K562 (cell line): ENCODE measurements at regions not wholly inside any gene's neighbourhood (a gene's known extent, or its start where the extent isn't known, plus 50 kb on each side); places are given as distances from the start of the nearest gene placed in this dataset.

Experiments
- ATAC-seq: fragments of 200-7000 bp; cut with Tn5 transposase; 3 replicates; pipeline ENCODE4 v1.9.1; 2020; ENCODE audit warnings: moderate library complexity
- BruUV-seq: library from RNA; stranded (reverse); fragments of 400-500 nt; replicated peaks from 2 replicates; lab custom pipeline; 2021; lab: Mats Ljungman, UMichigan
- CTCF ChIA-PET: fragments of 300-600 bp; formaldehyde crosslinking; extraction: SDS; loops from one replicate; lab custom pipeline; 2021; ENCODE audit warnings: low intra/inter-chr PET ratio; lab: Yijun Ruan, JAX
- POLR2A ChIA-PET: fragments of 300-600, 350-650 bp; sonication (Branson Sonifier 250); formaldehyde crosslinking; extraction: SDS; loops from one replicate; lab custom pipeline; 2021; ENCODE audit warnings: antibody characterized with exemption, inconsistent platforms; lab: Yijun Ruan, JAX
- DNase-seq, 4 experiments: peaks; one replicate each; pipeline versions ENCODE4 v3.0.0 to v3.0.0-alpha.2; 2011 to 2018; ENCODE audit warnings: low spot score in 3 of 4, mixed read lengths in 3 of 4; ENCODE audit errors: extremely low read depth in 1 of 4
- FAIRE-seq: peaks from 2 replicates; lab custom pipeline; 2011; peaks lifted over from hg19 to GRCh38; lab: Jason Lieb, UNC
- H2AFZ ChIP-seq: 2 replicates; pipeline ENCODE4 v1.6.0; 2011; ENCODE audit warnings: low read depth, low read length, control low read depth, inconsistent platforms
- H3K27ac ChIP-seq: fragments of 200-600 bp; 3 replicates; pipeline ENCODE4 v1.8.0; 2011; ENCODE audit warnings: low read depth, mild to moderate bottlenecking, control low read depth, inconsistent platforms, low read length, moderate library complexity, mixed read lengths; ENCODE audit errors: extremely low read depth
- H3K27me3 ChIP-seq, 2 experiments: fragments of 300-600 bp in 1 of 2; 2 replicates in 1 of 2; 3 replicates in 1 of 2; pipeline versions ENCODE4 v1.6.0 to v1.8.0; 2011; ENCODE audit warnings: inconsistent platforms in 2 of 2, low read length in 2 of 2, mild to moderate bottlenecking in 1 of 2, mixed read lengths in 1 of 2, moderate library complexity in 1 of 2; ENCODE audit not compliant: control insufficient read depth in 2 of 2, insufficient read depth in 2 of 2
- H3K36me3 ChIP-seq: fragments of 300-600 bp; 3 replicates; pipeline ENCODE4 v1.8.0; 2011; ENCODE audit warnings: mild to moderate bottlenecking, low read length, inconsistent platforms; ENCODE audit not compliant: control insufficient read depth, insufficient read depth
- H3K4me1 ChIP-seq, 2 experiments: fragments of 200-600 bp in 1 of 2; replicated peaks in 1 of 2; 2 replicates in 1 of 2; 3 replicates in 1 of 2; pipeline versions ENCODE4 v1.5.1 to v1.8.0; 2011; ENCODE audit warnings: inconsistent platforms in 2 of 2, low read length in 2 of 2, mild to moderate bottlenecking in 1 of 2, mixed read lengths in 1 of 2, moderate library complexity in 1 of 2; ENCODE audit not compliant: control insufficient read depth in 2 of 2, insufficient read depth in 2 of 2
- H3K4me2 ChIP-seq: 2 replicates; pipeline ENCODE4 v1.6.1; 2011; ENCODE audit warnings: low read length, control low read depth, inconsistent platforms, mixed read lengths; ENCODE audit not compliant: insufficient read depth
- H3K4me3 ChIP-seq: fragments of 200-600 bp; sonication (generic), shearing (Covaris generic); 2 replicates; pipeline ENCODE4 v1.5.1; 2016; ENCODE audit warnings: control low read depth, inconsistent platforms
- H3K79me2 ChIP-seq: fragments of 200-600 bp; 3 replicates; pipeline ENCODE4 v1.8.0; 2011; ENCODE audit warnings: low read length, inconsistent platforms; ENCODE audit not compliant: control insufficient read depth, insufficient read depth
- H3K9ac ChIP-seq, 2 experiments: 2 replicates each; pipeline versions ENCODE4 v1.6.0 to v1.6.1; 2011; ENCODE audit warnings: low read depth in 2 of 2, low read length in 2 of 2, control low read depth in 1 of 2, inconsistent platforms in 1 of 2, mild to moderate bottlenecking in 1 of 2, mixed read lengths in 1 of 2; ENCODE audit not compliant: insufficient read depth in 1 of 2
- H3K9me1 ChIP-seq: one replicate; pipeline ENCODE4 v1.6.0; 2011; ENCODE audit warnings: inconsistent platforms, mild to moderate bottlenecking, low read length, moderate library complexity; ENCODE audit not compliant: control insufficient read depth, insufficient read depth
- H3K9me3 ChIP-seq: replicated peaks from 2 replicates; pipeline ENCODE4 v1.5.1; 2011; ENCODE audit warnings: low read depth, low read length, inconsistent platforms; ENCODE audit not compliant: control insufficient read depth, insufficient read depth
- H4K20me1 ChIP-seq: replicated peaks from 2 replicates; pipeline ENCODE4 v1.6.1; 2011; ENCODE audit warnings: low read length, inconsistent platforms, mixed read lengths; ENCODE audit not compliant: control insufficient read depth, insufficient read depth
- HDAC8 ChIP-seq: fragments of 450-650 bp; IDR thresholded peaks from 2 replicates; pipeline ENCODE4 v1.6.1; 2016; ENCODE audit warnings: mild to moderate bottlenecking, missing genetic modification characterization, moderate library complexity, missing compliant biosample characterization
- ILF3 ChIP-seq: fragments of 450-650 bp; IDR thresholded peaks from 2 replicates; pipeline ENCODE4 v1.6.1; 2018; ENCODE audit warnings: antibody characterized with exemption, mild to moderate bottlenecking, moderate library complexity, borderline replicate concordance
- MED1 ChIP-seq: sonication (generic); formaldehyde crosslinking; IDR thresholded peaks from 2 replicates; pipeline ENCODE4 v1.8.1; 2023; ENCODE audit warnings: missing genetic modification reagents, borderline replicate concordance
- MEIS2 ChIP-seq: fragments of 450-650 bp; IDR thresholded peaks from 2 replicates; pipeline ENCODE4 v1.6.1; 2014; ENCODE audit warnings: mild to moderate bottlenecking; ENCODE audit not compliant: partially characterized antibody
- MXI1 ChIP-seq: IDR thresholded peaks from 2 replicates; pipeline ENCODE4 v1.6.1; 2011; ENCODE audit warnings: low read depth, mild to moderate bottlenecking, improper control_type of control experiment, low read length
- NBN ChIP-seq: fragments of 450-650 bp; IDR thresholded peaks from 2 replicates; pipeline ENCODE4 v1.6.1; 2016; ENCODE audit warnings: low read depth, mild to moderate bottlenecking
- NCOR1 ChIP-seq: fragments of 450-650 bp; IDR thresholded peaks from 2 replicates; pipeline ENCODE4 v1.6.1; 2016; ENCODE audit warnings: mild to moderate bottlenecking, moderate library complexity
- RNF2 ChIP-seq: sonication (generic); IDR thresholded peaks from 2 replicates; pipeline ENCODE4 v1.6.1; 2016
- RREB1 ChIP-seq: fragments of 250-450 bp; sonication (Bioruptor Pico); IDR thresholded peaks from 2 replicates; pipeline ENCODE4 v1.4.0; 2020
- SIRT6 ChIP-seq: IDR thresholded peaks from one replicate; pipeline ENCODE4 v1.6.1; 2012; ENCODE audit warnings: low read depth, mild to moderate bottlenecking, control low read depth, inconsistent platforms, low read length, moderate library complexity
- SMARCA4 ChIP-seq: fragments of 450-650 bp; IDR thresholded peaks from 2 replicates; pipeline ENCODE4 v1.6.1; 2016
- ZBTB17 ChIP-seq: fragments of 450-650 bp; formaldehyde crosslinking; IDR thresholded peaks from 2 replicates; pipeline ENCODE4 v1.4.0; 2020; ENCODE audit warnings: mild to moderate bottlenecking
- ZNF436 ChIP-seq: fragments of 250-450, 450-650 bp; sonication (Bioruptor Pico); formaldehyde crosslinking; IDR thresholded peaks from 2 replicates; pipeline ENCODE4 v1.7.0; 2020; ENCODE audit warnings: mild to moderate bottlenecking
- ZSCAN32 ChIP-seq: fragments of 450-650 bp; formaldehyde crosslinking; IDR thresholded peaks from 2 replicates; pipeline ENCODE4 v1.4.0; 2020; ENCODE audit warnings: mild to moderate bottlenecking, moderate library complexity
- WGBS: fragments of 100-300 bp; shearing (Covaris generic); methylation state at CpG from one replicate; pipeline ENCODE4 v1.1.6; 2016; ENCODE audit warnings: low coverage, mixed read lengths; ENCODE audit not compliant: insufficient coverage; ENCODE audit errors: missing lambda C conversion rate; 5-methylcytosine and 5-hydroxymethylcytosine counted together
- in situ Hi-C: fragments of 300-500 bp; cut with MboI; formaldehyde crosslinking; loops from 4 replicates; pipeline ENCODE4 v1.15.0; 2018; ENCODE audit warnings: inconsistent platforms, mixed read lengths
- intact Hi-C: fragments of 100-400 bp; cut with micrococcal nuclease; formaldehyde crosslinking; loops from 2 replicates; pipeline ENCODE4 v1.14.2; 2022
- TF ChIP-seq, protein P1 (sequence below): fragments of 450-650 bp; IDR thresholded peaks from 2 replicates; pipeline ENCODE4 v1.6.1; 2016; ENCODE audit warnings: antibody characterized with exemption
- TF ChIP-seq, protein P2 (sequence below): fragments of 250-450 bp; sonication (Bioruptor Pico); IDR thresholded peaks from 2 replicates; pipeline ENCODE4 v1.8.0; 2022; ENCODE audit warnings: moderate library complexity, mild to moderate bottlenecking, inconsistent platforms

- in situ Hi-C loops (no loop called here), intact Hi-C loops (no loop called here)
- no peak for DNase-seq
- Histone ChIP-seq H3K27me3 (no peaks in the 10 kb centered on the region), H3K9me3 (no peaks in the 10 kb centered on the region), H3K27ac (no peak overlapping the region), H3K4me1 (no peaks in the 10 kb centered on the region), H3K9me1 (no peaks in the 10 kb centered on the region), H3K4me2 (no peak overlapping the region), H3K79me2 (no peaks in the 10 kb centered on the region), H3K4me3 (no peak overlapping the region), H3K36me3 (no peaks in the 10 kb centered on the region), H3K9ac (no peak overlapping the region), H4K20me1 (no peaks in the 10 kb centered on the region), H2AFZ (no peak overlapping the region)
- POLR2A ChIA-PET, result interaction anchor here (0.6 to 1.0 kb wide), 2 partner anchors 11 to 208 kb away, joined by 3 to 5 read pairs; no protein-coding TSS in a partner anchor
- no TSS peak for BruUV-seq
- WGBS, result 71% methylated on average over 5 of the region's 5 CpGs
- CTCF ChIA-PET, result no interaction called here
- ATAC-seq, result no peak
- no peak for FAIRE-seq
- TF ChIP-seq, protein P1, sequence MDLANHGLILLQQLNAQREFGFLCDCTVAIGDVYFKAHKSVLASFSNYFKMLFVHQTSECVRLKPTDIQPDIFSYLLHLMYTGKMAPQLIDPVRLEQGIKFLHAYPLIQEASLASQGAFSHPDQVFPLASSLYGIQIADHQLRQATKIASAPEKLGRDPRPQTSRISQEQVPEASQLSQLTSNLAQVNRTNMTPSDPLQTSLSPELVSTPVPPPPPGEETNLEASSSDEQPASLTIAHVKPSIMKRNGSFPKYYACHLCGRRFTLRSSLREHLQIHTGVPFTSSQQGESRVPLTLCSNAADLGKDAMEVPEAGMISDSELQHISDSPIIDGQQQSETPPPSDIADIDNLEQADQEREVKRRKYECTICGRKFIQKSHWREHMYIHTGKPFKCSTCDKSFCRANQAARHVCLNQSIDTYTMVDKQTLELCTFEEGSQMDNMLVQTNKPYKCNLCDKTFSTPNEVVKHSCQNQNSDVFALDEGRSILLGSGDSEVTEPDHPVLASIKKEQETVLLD, result no peak
- no peak for TF ChIP-seq HDAC8 (tag)
- no peak for TF ChIP-seq SIRT6
- no peak for TF ChIP-seq MEIS2
- TF ChIP-seq MXI1, result no peak
- no peak for TF ChIP-seq ZSCAN32 (CRISPR knock-in tag)
- TF ChIP-seq NCOR1, result no peak
- TF ChIP-seq SMARCA4, result no peak
- TF ChIP-seq RNF2, result no peak
- no peak for TF ChIP-seq RREB1 (CRISPR knock-in tag)
- TF ChIP-seq, protein P2, sequence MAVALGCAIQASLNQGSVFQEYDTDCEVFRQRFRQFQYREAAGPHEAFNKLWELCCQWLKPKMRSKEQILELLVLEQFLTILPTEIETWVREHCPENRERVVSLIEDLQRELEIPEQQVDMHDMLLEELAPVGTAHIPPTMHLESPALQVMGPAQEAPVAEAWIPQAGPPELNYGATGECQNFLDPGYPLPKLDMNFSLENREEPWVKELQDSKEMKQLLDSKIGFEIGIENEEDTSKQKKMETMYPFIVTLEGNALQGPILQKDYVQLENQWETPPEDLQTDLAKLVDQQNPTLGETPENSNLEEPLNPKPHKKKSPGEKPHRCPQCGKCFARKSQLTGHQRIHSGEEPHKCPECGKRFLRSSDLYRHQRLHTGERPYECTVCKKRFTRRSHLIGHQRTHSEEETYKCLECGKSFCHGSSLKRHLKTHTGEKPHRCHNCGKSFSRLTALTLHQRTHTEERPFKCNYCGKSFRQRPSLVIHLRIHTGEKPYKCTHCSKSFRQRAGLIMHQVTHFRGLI (CRISPR knock-in tag), result no peak
- TF ChIP-seq ZBTB17 (CRISPR knock-in tag), result no peak
- TF ChIP-seq ILF3, result no peak
- no peak for TF ChIP-seq MED1 (CRISPR knock-in tag)
- TF ChIP-seq ZNF436 (CRISPR knock-in tag), result no peak
- TF ChIP-seq NBN, result no peak
These were observed 62.2 kb upstream of the SOX6 start for GRCh38 chr11:16418428-16419097.
